CD4-positive, alpha-beta T cell treated with Interleukin-17A for 1 hour (primary cell): ENCODE measurements at regions not wholly inside any gene's neighbourhood (a gene's known extent, or its start where the extent isn't known, plus 50 kb on each side); places are given as distances from the start of the nearest gene placed in this dataset.
"Not testable (repeated sequence)": the region's sequence is repeated elsewhere in the genome, so short reads cannot be mapped to it uniquely, and the experiment has no call there.

Experiments
- DNase-seq: peaks from one replicate; pipeline ENCODE4 v3.0.0-alpha.2; 2020

GRCh38 chr4:103842076-103842475 lies 122.3 kb upstream of the TACR3 start:
- DNase-seq, result no peak

DNA sequence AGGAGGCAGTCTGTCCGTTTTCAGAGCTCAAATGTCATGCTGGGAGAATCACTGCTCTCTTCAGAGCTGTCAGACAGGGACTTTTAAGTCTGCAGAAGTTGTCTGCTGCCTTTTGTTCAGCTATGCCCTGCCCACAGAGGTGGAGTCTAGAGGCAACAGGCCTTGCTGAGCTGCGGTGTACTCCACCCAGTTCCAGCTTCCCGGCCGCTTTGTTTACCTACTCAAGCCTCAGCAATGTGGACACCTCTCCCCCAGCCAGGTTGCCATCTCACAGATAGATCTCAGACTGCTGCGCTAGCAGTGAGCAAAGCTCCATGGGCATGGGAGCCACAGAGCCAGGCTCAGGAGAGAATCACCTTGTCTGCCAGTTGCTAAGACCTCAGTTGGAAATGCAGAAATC lies 90.5 kb upstream of the TACR3 start:
- DNase-seq, result not testable (repeated sequence)

DNA sequence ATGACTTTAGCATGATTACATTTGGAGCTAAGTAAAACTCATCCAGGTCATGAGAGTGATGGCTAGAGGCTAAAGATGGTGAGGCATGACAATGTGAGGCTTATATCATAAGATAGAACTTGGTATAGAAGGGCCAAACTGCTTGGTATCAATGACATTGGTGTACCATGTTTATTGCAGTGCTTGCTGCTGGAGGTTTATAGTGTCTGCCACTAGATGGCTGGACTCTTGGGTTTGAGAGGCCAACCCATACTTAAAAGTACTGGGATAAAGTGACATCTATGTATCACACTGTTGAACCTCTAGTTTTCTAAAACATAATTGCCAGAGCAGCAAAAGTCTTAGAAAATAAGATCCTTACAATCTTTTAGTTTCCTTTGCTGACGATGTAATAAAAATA lies 83.0 kb upstream of the TACR3 start:
- no peak for DNase-seq

DNA sequence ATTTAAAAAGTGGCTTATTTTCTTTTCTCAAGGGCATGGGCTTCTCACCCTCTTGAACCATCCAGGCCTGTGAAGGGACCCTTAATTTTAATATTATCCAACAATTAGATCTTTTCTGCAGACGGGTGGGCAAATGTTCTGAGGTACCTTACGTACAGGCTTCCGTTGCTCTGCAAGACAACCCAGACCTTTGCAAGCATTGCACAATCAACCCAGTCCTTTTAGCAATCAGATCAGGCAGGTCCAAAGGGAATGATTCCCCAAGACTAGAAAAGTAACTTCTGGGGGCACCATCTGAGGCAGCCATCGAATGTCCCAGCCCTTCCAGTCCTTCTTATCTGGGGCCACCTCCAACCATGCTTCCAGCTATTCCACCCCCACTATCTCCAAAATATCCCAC lies 67.3 kb upstream of the TACR3 start:
- DNase-seq, result no peak

GRCh38 chr4:103786593-103786992 lies 66.8 kb upstream of the TACR3 start:
- no peak for DNase-seq

DNA sequence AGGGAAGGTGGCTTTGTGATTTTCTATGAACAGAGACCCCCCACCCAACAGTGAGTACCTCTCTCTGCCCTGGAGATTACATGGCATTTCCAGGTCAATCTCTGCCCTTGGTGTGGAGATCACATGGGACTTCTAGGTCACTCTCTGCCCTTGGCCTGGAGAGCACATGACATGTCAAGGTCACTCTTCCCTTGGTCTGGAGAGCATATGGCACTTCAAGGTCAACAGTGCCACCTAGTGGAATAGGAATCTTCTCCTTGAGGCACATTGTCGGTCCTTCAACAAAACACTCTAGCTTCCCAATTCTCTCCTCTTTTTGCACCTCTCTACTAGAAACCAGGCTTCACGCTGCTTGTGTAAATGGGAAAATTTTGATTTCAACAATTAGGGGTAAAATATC lies 66.2 kb upstream of the TACR3 start:
- DNase-seq, result no peak

DNA sequence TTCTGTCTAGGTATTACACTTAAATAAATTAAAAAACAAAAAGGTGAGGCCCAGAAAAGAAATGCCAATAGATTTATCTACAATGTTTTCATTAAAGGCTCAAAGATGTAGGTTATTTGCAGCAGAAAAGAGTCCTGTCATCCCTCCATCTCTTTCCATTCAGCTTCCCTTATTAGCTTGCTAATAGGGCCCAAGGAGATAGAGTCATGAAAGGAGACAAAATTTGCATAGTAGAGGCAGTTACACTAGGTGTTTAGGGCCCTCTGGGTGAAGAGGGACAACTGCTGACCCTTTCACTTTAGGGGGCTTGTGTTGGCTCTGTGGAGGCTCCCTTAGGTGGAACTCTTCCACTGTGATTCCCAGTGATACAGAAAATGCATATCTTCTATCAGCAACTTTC lies 58.4 kb upstream of the TACR3 start:
- DNase-seq, result no peak

GRCh38 chr4:103774326-103774825 lies 54.6 kb upstream of the TACR3 start:
- no peak for DNase-seq

DNA sequence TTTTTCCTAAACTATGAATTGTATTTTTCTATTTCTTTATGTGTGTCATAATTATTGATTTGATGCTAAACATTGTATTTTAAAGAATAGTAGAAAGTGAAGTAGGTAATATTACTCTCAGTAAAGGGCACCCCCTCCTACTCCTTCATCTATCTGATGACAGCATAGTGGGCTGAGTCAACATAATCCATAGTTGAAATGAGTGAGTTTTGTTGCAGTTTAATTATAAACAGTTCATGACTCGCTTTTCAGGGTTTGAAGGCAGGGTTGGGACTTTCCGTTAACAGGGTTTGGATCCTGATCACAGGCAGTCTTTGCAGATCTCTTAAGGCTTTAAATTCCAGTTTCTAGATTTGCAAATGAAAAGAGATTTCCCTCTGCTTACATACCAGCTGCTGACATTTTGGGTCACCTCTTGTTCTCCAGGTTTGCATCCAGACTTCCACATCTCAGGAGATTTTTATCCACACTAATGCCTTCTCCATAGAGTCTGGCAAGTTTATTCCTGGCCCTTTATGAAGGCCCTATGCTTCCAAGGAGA lies 54.0 kb upstream of the TACR3 start:
- no peak for DNase-seq
